OCI-LY3 (cell line): ENCODE measurements at regions not wholly inside any gene's neighbourhood (a gene's known extent, or its start where the extent isn't known, plus 50 kb on each side); places are given as distances from the start of the nearest gene placed in this dataset.

Experiments used
- CTCF ChIP-seq: fragments of 200-600, 300-600 bp; sonication (generic); IDR thresholded peaks from 2 replicates; pipeline ENCODE4 v1.5.1; 2014; ENCODE audit warnings: antibody characterized with exemption, low read length, low read depth
- EZH2phosphoT487 ChIP-seq: fragments of 200-600 bp; shearing (Covaris generic); IDR thresholded peaks from 2 replicates; pipeline ENCODE4 v1.6.1; 2018; ENCODE audit warnings: antibody characterized with exemption, mixed run types, low read depth

GRCh38 chr12:72793796-72794195 is 521.6 kb downstream of the TRHDE start:
- no peak for TF ChIP-seq CTCF
- TF ChIP-seq EZH2phosphoT487: no peak
